ENCODE measurements at regions not wholly inside any gene's neighbourhood (a gene's known extent, or its start where the extent isn't known, plus 50 kb on each side); places are given as distances from the start of the nearest gene placed in this dataset.

- no peak for DNase-seq (ENCODE audit: low spot score)
Observed at GRCh38 chr9:118187408-118187807, 483.2 kb downstream of the TLR4 start.

GRCh38 chr9:118189615-118190014 is 485.4 kb downstream of the TLR4 start:
- no peak for DNase-seq (ENCODE audit: low spot score)

GRCh38 chr9:118192807-118193206 is 488.6 kb downstream of the TLR4 start:
- DNase-seq (ENCODE audit: low spot score): no peak

- no peak for DNase-seq (ENCODE audit: low spot score)
Observed at GRCh38 chr9:118209343-118209742, 505.1 kb downstream of the TLR4 start.

- DNase-seq (ENCODE audit: low spot score): no peak
Observed at GRCh38 chr9:118215549-118215948, 511.3 kb downstream of the TLR4 start.

GRCh38 chr9:118222375-118222774 is 518.2 kb downstream of the TLR4 start:
- no peak for DNase-seq (ENCODE audit: low spot score)

- no peak for DNase-seq (ENCODE audit: low spot score)
Observed at GRCh38 chr9:118223111-118223510, 518.9 kb downstream of the TLR4 start.

- no peak for DNase-seq (ENCODE audit: low spot score)
Observed at GRCh38 chr9:118230329-118230728, 526.1 kb downstream of the TLR4 start.

- DNase-seq (ENCODE audit: low spot score): no peak
Observed at GRCh38 chr9:118236625-118237024, 532.4 kb downstream of the TLR4 start.

GRCh38 chr9:118238139-118238538 is 533.9 kb downstream of the TLR4 start:
- no peak for DNase-seq (ENCODE audit: low spot score)

GRCh38 chr9:118252027-118252426 is 547.8 kb downstream of the TLR4 start:
- DNase-seq (ENCODE audit: low spot score): no peak

- no peak for DNase-seq (ENCODE audit: low spot score)
Observed at GRCh38 chr9:118262191-118262590, 558.0 kb downstream of the TLR4 start.

- DNase-seq (ENCODE audit: low spot score): no peak
Observed at GRCh38 chr9:118263949-118264348, 559.7 kb downstream of the TLR4 start.

- DNase-seq (ENCODE audit: low spot score): no peak
Observed at GRCh38 chr9:118268046-118268445, 563.8 kb downstream of the TLR4 start.

GRCh38 chr9:118269623-118270022 is 565.4 kb downstream of the TLR4 start:
- DNase-seq (ENCODE audit: low spot score): no peak

- DNase-seq (ENCODE audit: low spot score): no peak
Observed at GRCh38 chr9:118271331-118271730, 567.1 kb downstream of the TLR4 start.

GRCh38 chr9:118271936-118272335 is 567.7 kb downstream of the TLR4 start:
- no peak for DNase-seq (ENCODE audit: low spot score)

GRCh38 chr9:118273048-118273447 is 568.8 kb downstream of the TLR4 start:
- no peak for DNase-seq (ENCODE audit: low spot score)

- no peak for DNase-seq (ENCODE audit: low spot score)
Observed at GRCh38 chr9:118276784-118277183, 572.6 kb downstream of the TLR4 start.

GRCh38 chr9:118281772-118282171 is 577.6 kb downstream of the TLR4 start:
- no peak for DNase-seq (ENCODE audit: low spot score)

- DNase-seq (ENCODE audit: low spot score): no peak
Observed at GRCh38 chr9:118283488-118283887, 579.3 kb downstream of the TLR4 start.

- no peak for DNase-seq (ENCODE audit: low spot score)
Observed at GRCh38 chr9:118290116-118290515, 585.9 kb downstream of the TLR4 start.

GRCh38 chr9:118295413-118295812 is 591.2 kb downstream of the TLR4 start:
- no peak for DNase-seq (ENCODE audit: low spot score)

- no peak for DNase-seq (ENCODE audit: low spot score)
Observed at GRCh38 chr9:118302721-118303120, 598.5 kb downstream of the TLR4 start.

GRCh38 chr9:118303216-118303615 is 599.0 kb downstream of the TLR4 start:
- no peak for DNase-seq (ENCODE audit: low spot score)

All from CD4-positive, alpha-beta T cell treated with Interleukin-2 at 100 ng/mL for 4 hours (primary cell).